Stimulated activated CD4-positive, alpha-beta T cell treated with anti-CD3 and anti-CD28 coated beads, Interleukin-12 subunit alpha, Interleukin-12 subunit beta, amount 100 ng/mL, for 48 hours (primary cell): ENCODE measurements at regions not wholly inside any gene's neighbourhood (a gene's known extent, or its start where the extent isn't known, plus 50 kb on each side); places are given as distances from the start of the nearest gene placed in this dataset.

Experiments used
- DNase-seq, 3 donors: peaks; one replicate each; pipeline ENCODE4 v3.0.0-alpha.2; 2020; ENCODE audit warnings: low read depth in 2 of 3, low spot score in 1 of 3

DNA sequence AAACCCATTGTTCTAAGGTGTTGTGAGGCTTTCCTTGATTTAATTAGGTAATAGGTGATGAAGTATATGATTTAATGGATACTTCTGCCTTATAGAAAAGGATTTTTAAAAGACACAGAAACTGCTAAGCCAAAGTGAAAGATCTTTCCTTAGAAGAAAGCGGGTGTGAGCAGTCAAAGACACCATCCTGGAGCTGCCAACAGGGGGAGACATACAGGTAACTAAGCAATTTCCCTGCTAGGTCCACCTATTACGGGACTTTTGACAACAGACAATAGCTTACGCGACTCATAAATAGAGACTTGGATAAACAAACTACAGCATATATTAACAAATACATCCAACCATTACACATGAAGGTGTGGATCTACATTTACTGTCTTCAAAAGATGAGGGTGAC lies 669.5 kb downstream of the SQOR start:
- peak in 2 of 3 donors; percentile 1 to 2 for DNase-seq

DNA sequence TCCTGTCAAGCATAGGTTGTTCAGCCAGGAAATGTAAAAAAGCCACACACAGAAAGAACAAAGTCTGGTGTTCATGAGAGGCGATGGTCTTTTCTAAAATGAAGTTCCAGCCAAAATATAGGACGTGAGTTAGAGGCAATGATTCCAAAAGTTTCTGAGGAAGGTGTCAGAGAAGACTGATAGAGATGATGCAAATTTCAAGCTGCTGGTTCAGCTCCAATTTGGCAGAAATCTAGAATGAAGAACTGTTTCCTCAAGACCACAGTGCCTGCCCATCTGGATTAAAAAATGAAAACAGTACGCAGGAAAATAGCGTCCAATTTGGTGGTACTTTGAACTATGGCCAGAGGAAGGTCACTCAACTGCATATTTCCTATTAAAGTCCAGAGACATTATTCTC lies 672.9 kb downstream of the SQOR start:
- DNase-seq = no peak

DNA sequence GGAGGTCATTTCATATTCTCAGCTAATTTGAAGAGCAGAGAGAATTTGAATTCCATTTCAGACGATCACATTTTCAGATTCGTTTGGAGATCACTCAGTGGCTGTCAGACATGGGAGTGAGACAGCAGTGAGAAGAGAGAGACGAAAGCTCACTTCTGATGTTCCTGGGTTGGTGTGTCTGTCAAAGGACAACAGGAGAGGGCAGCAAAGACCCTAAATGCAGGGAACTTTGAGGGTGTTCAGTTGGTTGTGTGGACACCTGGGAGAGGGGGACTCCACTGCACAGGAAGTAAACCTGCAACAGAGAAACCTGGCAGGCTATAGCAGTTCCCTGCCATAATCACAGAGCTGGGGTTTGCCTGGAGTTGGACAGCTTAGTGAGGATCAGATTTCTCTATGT lies 675.1 kb downstream of the SQOR start:
- DNase-seq = no peak

DNA sequence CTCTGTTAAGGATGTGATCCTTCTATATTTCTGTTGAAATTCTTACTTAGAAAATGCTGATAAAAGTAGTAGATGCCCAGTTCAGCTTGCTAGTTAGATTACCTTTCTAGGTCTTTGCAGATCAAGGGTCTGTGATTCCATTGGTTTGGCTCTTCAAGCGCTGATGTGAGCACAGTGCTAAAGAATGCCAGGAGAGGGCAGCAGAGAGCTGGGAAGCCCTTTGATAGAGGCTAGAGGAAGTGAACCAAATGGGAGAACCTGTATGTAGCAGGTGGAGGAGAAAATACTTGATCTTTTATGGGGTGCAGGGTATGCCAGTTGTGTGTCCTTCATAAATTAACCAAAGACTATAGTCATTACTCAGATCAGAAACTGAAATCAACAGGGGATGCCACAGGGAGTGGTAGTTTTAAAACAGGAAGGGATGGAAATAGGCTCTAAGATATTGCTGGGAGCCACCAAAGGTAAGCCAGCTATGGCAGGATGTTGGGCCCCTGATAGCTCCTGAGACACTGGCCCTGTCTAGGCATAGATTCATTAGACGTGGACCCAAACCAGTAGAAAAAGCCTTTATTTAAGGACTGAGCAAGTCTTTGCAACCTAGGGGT lies 677.4 kb downstream of the SQOR start:
- DNase-seq = peak; percentile 37 to 46 (median 40)

DNA sequence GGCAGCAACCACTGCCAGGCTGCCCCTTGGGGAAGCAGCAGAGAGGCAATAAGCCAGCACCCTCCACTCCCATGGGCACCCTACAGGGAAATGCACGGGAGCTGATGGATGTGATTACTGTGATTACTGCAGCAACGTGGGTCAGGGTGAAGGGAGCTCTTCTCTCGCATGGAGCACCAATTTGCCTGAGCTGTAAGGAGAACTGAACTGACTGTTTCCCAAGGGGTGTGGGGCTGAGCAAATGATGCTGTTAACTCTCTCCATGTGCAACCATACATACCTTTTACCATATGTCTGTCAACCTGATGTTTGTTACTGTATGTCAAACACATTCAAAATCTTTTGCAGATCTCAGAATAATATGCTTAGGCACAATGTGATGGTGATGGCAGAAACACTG lies 680.6 kb downstream of the SQOR start:
- DNase-seq = no peak

DNA sequence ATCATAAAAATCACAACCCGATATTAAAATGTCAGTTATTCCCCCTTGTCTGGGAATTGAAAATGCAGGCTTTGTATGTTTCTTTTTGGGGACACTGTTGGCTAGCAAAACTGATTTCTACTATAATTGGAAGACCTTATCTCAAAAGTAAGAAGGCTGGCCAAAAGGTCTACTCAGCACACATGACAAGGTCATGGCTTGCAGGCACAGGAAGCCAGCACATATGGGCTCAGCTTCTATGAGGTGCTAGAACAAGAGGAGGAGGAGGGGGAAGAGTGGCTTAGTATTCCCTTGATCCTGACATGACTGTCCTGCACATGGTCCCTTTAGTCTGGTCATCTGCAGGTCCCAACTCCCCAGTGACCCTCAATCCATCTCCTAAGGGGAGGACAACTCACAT lies 681.2 kb downstream of the SQOR start:
- no peak for DNase-seq

DNA sequence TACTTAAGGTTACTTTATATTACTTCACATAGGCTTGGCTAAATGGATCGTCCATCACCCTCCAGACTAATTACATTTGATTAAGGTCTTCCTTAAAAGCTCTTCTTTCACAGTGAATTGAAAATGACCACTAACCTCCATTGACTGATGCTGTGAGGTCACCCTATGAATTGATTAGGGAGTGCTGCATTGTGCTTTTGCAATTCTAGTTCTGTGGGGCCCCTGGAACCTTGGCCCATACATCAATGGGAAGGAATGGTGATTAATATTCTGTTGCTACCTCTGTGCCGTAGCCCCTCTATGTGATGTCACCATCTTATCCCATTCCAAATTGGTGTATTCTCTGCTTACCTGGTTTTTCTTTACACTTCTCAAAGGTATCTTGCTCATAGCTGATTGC lies 682.2 kb downstream of the SQOR start:
- no peak for DNase-seq

DNA sequence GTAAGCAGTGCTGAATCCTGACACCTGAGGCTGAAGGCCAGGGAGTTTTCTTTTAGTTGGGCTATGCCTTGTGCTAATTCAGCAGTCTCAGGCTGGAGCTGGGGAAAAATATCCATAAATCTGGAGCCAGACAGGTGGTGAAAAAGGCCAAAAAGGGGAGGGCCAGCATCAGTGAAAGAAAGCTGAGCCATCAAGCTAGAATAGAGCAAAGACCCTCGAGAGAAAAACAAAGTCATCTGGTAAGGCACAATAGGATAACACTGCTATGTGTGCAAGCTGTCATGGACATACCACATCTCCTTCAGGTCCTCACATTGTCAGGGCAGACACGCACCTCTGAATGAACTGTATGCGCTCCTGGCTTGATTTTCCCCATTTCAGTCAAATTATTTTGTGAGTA lies 687.9 kb downstream of the SQOR start:
- DNase-seq = no peak

DNA sequence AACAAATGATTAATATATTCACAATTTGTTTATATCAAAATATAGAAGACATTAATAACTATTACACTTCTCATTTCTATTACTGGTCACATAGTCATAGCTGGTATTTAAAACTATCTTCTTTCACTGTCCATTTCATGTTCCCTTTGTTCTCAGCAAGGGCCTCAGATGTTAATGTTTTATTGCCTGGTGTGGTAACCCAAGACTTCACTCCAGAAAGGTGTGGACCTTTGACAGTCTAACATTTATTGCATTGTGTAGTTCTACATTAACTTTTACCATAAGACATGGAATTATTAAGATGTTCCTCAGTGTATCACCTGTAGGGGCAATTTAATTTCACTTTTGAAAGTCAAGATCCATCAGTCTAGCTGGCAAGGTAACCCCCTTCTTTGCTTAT lies 691.3 kb downstream of the SQOR start:
- no peak for DNase-seq

DNA sequence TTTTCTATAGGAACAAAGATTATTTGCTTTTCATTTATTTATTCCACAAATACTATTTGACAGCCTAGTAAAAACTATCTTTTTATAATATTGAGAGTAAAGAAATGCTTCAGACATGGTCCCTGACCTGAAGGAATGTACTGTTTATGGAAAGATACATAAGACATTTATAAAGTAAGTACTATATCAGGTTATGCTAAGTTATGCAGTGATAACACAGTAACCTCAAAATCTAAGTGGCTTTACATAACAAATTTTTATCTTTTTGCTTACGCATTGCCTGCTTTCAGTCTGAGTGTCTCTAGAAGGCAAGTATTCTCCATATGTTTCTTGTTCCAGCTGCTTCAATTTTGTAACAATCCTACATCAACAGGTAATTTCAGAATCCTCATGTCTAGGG lies 694.0 kb downstream of the SQOR start:
- no peak for DNase-seq

DNA sequence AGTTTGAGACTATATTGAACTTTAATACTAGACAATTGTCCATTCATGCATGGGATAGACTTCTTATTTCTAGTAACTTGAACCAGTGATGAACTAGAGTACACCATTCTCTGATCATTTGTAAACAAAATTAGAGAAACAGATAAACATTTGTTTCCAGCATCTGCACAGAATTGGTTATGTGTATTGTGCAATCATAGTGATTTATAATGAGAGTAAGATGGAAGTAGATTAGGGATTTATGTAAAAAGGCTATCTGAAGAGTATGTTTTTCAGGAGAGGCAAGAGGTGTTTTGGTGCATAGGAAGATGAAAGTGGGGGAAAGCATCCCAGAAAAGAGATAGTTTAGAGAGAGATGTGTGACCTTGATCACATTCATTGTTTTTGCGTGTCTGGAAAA lies 695.0 kb downstream of the SQOR start:
- DNase-seq = no peak

DNA sequence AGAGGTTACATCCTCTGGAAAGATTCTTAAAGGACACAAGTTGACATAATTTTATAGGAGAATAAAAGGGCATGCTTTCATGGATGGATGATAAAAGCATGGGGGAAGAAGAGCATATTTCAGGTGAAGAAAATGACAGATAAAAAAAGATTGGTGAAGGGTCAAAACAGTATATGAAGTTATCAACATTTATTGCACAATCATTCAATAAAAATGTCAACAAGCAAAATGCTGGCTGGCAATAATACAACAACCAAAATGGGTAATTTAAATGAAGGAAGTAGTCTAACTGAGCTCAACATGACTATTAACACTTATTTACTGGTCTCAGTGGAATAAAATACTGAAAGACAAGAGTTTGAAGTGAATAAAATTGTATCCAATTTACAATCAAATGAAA lies 696.7 kb downstream of the SQOR start:
- DNase-seq = no peak

DNA sequence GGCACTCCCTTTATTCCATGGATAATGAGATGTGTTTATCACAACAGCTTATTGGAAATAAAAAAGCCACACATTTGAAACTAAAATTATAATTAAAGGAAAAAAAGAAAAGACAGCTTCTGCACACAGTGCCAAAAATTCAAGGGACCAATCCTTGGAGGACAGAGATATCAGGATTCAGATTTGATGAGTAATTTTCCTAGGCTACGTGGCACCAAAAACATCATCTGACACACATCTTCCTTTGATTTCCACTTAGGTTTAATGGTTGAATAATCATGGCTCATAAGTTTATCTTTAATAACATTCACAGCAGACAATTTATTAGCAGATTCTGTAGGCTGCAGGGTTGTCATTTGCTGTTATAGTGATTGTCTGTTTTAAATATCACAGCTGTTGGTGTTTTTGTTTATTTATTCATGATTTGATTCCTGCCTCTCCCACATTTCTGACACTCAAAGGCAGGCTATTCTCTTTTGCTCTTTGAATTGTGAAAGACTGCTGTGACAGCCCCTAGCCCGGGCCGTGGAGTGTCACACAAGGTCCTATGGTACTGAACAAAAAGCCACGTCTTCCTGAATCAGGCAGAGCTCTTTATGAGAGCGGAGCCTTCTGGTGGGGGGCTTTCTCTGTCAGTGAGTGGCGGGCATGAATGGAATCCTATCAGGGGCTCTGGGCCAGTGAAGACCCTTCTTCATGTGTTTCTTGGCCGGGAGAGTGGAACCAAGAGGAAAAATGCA lies 708.5 kb downstream of the SQOR start:
- no peak for DNase-seq

DNA sequence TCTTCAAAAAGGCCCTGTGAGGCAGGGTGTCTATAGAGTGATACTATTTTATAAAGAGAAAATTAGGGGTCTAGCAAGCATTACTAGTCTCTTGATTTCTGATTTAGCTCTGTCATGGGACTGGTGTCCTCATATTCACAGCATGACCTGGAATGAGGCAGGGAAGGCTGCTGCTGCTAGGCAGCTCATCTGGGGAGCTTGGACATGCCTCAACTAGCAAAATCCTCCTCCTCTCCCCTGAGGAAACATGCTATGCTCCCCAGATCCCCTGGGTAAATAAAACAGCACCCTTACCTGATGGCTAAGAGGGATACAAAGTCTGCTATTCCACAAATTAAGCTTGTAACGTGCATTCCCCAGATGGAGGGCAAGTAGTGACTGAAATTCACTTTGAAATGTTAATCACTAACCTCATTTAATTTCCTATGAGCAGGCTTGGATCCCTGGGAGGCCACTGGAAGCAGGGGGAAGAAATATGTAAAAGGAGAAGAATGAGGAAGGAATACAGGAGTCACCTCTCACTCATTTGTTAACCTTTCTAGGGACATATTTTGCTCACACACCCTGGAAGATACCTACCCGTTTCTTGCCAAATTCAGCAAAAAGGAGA lies 709.4 kb downstream of the SQOR start:
- no peak for DNase-seq

DNA sequence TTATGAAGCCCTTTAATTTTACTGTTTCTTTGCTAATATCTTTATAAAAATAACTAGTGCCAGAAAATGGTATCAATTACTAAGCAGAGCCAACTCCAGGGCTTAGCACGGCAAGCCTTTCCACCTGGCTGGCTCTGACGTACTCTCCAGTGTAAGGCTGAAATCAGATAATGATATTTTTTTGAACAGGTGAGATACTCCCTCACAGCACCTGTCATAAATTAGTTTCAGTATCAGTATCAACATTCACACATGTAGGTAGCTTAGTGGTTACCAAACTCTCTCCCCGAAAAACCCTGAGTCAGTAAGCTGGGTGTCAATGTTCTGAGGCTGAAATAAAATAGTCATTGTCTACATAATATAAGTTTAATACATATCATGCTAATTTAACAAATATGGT lies 710.1 kb downstream of the SQOR start:
- no peak for DNase-seq

DNA sequence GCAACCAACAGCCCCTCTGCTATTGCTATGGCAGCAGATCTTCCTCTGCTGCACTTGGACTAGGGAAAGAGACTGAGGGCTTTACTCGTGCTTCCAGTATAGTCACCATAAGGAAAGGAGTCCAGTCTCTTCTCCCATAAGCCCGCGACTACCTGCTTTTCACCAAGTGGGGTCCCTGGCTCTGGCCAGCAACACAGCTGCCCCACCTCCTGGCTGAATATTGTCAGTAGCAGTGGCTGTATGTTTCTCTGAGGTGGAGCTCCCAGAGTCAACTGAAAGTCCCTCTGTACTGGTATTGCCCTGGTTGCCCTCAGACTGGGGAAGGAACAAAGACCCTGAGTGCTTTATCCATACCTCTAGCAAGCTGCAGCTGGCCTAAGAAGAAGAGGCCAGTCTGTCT lies 719.6 kb downstream of the SQOR start:
- DNase-seq = no peak

DNA sequence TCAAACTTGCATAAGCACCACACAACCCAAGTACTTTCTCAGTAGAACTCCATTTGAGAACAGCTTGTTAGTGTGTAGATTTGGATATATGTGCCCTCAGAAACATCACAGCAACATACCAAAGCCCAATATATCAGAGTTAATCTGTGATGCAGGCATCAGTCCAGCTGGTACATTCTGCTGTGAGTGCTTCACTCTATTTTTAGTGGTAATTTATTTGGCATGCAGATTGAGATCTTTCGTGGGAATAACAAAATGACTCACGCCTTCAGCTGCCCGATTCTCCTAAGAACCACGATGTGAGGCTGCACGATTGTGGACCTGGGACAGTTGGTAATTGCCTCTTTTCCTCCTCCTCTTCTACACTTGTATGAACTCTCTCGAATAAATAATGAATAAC lies 730.7 kb downstream of the SQOR start:
- DNase-seq = no peak

DNA sequence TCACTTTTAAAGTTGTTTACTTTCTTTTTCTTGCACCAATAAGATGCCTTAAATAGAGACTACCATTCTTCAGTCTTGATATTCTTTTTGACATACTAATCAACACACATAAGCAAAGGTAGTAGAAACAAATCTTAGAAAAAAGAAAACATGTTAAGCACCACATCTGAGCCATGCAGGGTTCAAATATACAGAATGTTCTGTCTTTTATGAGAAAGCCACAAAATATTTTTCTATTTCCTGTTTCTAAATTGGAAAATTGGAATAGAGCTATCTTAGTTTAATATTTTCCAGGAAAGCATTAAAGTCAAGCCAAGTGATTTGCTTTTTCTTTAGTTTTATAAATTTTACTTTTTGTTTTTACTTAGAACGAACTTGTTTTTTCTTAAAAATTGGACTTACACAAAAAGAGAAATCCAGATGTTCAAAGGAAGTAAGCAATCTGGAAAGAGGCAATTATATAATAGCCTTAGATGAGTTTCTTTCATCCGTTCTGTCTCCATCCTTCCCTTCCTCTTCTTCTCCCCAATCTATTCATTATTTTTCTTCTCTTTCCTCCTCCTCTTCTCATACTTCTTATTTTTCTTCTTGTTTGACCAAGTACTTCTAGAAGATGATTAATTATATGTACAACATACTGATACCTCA lies 731.7 kb downstream of the SQOR start:
- DNase-seq = no peak

DNA sequence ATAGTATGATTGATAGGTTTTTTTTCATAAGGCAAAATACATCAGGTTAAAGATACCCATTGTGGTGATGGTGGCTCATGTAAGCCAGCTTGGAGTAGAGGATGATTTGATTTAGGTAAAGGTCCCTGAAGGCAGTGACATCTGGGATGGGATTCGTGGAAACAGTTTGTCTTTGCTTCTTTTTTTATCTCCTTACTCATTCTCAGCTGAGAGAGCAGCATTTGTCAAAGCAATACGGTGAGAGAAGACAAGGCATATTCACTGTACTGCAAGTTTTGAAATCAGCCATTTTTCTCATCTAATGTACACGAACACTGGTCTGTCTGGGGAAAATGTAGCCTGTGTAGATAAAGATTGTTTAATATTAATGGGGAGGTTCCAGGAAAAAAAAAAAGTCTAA lies 749.1 kb downstream of the SQOR start:
- no peak for DNase-seq

DNA sequence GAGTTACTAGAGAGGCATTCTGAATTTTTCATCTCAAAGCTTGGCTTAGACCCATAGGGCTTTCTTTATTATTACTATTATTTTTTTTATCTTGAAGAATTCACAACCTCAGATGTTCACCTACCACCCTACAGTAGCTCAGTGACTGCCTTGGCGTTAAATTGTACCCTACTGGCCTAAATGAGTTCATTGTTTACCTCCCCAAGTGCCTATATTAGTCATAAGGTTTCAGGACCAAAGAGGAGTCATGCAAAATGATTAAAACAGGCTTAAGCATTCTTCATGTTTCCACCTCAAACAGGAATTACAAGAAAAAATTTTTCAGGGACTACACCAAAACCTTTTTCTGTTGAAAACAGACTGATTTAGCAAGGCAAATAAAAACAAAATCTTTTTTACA lies 751.5 kb downstream of the SQOR start:
- no peak for DNase-seq

DNA sequence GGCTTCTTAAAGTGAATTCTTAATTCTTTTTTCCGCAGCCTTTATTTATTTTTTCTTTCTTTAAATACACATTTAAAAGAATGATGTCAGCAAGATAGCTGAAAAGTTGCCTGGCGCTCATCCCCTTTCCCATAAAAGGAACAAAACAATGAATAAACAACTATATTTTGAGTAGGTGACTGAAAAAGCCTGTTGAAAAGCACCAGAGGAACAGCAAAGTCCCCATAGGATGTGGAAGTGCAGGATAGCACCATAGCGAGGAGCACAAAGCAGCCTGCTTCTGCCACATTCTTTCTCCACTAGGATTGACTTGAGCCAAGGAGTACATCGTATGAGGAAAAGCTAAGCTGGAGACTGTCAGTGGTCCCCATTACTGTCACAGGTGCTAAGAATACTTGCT lies 754.9 kb downstream of the SQOR start:
- no peak for DNase-seq

DNA sequence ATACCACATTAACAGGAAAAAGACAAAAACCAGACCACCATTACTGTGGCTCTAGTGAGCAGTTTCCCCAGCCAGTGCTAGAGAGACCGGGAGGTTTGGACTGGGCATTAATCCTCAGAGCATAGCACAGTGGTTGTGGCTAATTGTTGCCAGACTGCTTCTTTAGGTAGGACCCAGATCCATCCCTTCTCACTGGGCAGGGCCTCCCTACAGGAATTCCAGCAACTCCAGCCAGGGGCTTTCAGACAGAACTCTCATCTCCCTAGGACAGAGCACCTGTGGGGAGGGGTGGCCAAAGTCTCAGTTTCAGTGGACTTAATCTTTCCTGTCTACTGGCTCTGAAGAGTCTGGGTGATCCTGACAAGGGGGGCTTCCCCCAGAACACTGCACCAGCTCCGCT lies 759.6 kb downstream of the SQOR start:
- DNase-seq = no peak
